ENCODE measurements at regions not wholly inside any gene's neighbourhood (a gene's known extent, or its start where the extent isn't known, plus 50 kb on each side); places are given as distances from the start of the nearest gene placed in this dataset.

- Histone ChIP-seq H3K36me3 (ENCODE audit: control insufficient read depth, insufficient read depth, low read length) (no peaks in the 10 kb centered on the region), H3K4me2 (ENCODE audit: extremely low read depth, insufficient read depth, low read length) (no peak overlapping the region), H2AFZ (ENCODE audit: low read length) (no peak overlapping the region), H3K9ac (ENCODE audit: insufficient read depth, low read length) (no peak overlapping the region), H4K20me1 (ENCODE audit: control insufficient read depth, extremely low read depth, insufficient read depth, low read length) (no peaks in the 10 kb centered on the region), H3K4me3 (replicated peaks in 1 of 4; ENCODE audit: control extremely low read depth in 1 of 4, insufficient read depth in 1 of 4, low read depth in 3 of 4, low read length in 4 of 4) (no peak overlapping the region), H3K27ac (ENCODE audit: insufficient read depth, low read length) (no peak overlapping the region), H3K4me1 (ENCODE audit: control insufficient read depth, extremely low read depth, insufficient read depth, low read length) (no peaks in the 10 kb centered on the region), H3K79me2 (ENCODE audit: control insufficient read depth, insufficient read depth, low read length) (no peaks in the 10 kb centered on the region), H3K27me3 (ENCODE audit: control insufficient read depth, insufficient read depth, low read length) (no peaks in the 10 kb centered on the region), H3K9me3 (ENCODE audit: control insufficient read depth, insufficient read depth, low read depth, low read length) (no peaks in the 10 kb centered on the region)
- TF ChIP-seq EZH2 (IDR thresholded peaks at IDR 0.05; ENCODE audit: low read length, missing control alignments), result no peak
- TF ChIP-seq CTCF (conservative IDR thresholded peaks at IDR 0.05 in 1 of 2, IDR thresholded peaks at IDR 0.05 in 1 of 2; ENCODE audit: low read depth in 1 of 2, low read length in 2 of 2), result no peak
- no peak for DNase-seq (ENCODE audit: low read depth in 2 of 2)
Measured at GRCh38 chr12:22951206-22951605, 326.2 kb downstream of the ETNK1 start.

- no peak for TF ChIP-seq EZH2 (IDR thresholded peaks at IDR 0.05; ENCODE audit: low read length, missing control alignments)
- TF ChIP-seq CTCF (conservative IDR thresholded peaks at IDR 0.05 in 1 of 2, IDR thresholded peaks at IDR 0.05 in 1 of 2; ENCODE audit: low read depth in 1 of 2, low read length in 2 of 2), result no peak
- no peaks in the 10 kb centered on the region for H3K9me3 ChIP-seq (ENCODE audit: control insufficient read depth, insufficient read depth, low read depth, low read length)
- H3K4me3 ChIP-seq (replicated peaks in 1 of 4; ENCODE audit: control extremely low read depth in 1 of 4, insufficient read depth in 1 of 4, low read depth in 3 of 4, low read length in 4 of 4), result no peak overlapping the region
- no peaks in the 10 kb centered on the region for H3K79me2 ChIP-seq (ENCODE audit: control insufficient read depth, insufficient read depth, low read length)
- no peaks in the 10 kb centered on the region for H3K27me3 ChIP-seq (ENCODE audit: control insufficient read depth, insufficient read depth, low read length)
- no peaks in the 10 kb centered on the region for H3K36me3 ChIP-seq (ENCODE audit: control insufficient read depth, insufficient read depth, low read length)
- H3K27ac ChIP-seq (ENCODE audit: insufficient read depth, low read length), result no peak overlapping the region
- no peak for DNase-seq (ENCODE audit: low read depth in 2 of 2)
- H3K4me2 ChIP-seq (ENCODE audit: extremely low read depth, insufficient read depth, low read length), result no peak overlapping the region
- H4K20me1 ChIP-seq (ENCODE audit: control insufficient read depth, extremely low read depth, insufficient read depth, low read length), result no peaks in the 10 kb centered on the region
- H3K9ac ChIP-seq (ENCODE audit: insufficient read depth, low read length), result no peak overlapping the region
- no peaks in the 10 kb centered on the region for H3K4me1 ChIP-seq (ENCODE audit: control insufficient read depth, extremely low read depth, insufficient read depth, low read length)
- H2AFZ ChIP-seq (ENCODE audit: low read length), result no peak overlapping the region
Measured at GRCh38 chr12:22956690-22957089, 331.7 kb downstream of the ETNK1 start.

GRCh38 chr12:22967171-22967570 lies 342.2 kb downstream of the ETNK1 start:
- Histone ChIP-seq H4K20me1 (ENCODE audit: control insufficient read depth, extremely low read depth, insufficient read depth, low read length) (no peaks in the 10 kb centered on the region), H3K27ac (ENCODE audit: insufficient read depth, low read length) (no peak overlapping the region), H3K4me1 (ENCODE audit: control insufficient read depth, extremely low read depth, insufficient read depth, low read length) (no peaks in the 10 kb centered on the region), H3K4me2 (ENCODE audit: extremely low read depth, insufficient read depth, low read length) (no peak overlapping the region), H3K9me3 (ENCODE audit: control insufficient read depth, insufficient read depth, low read depth, low read length) (no peaks in the 10 kb centered on the region), H3K4me3 (replicated peaks in 1 of 4; ENCODE audit: control extremely low read depth in 1 of 4, insufficient read depth in 1 of 4, low read depth in 3 of 4, low read length in 4 of 4) (no peak overlapping the region), H3K27me3 (ENCODE audit: control insufficient read depth, insufficient read depth, low read length) (no peaks in the 10 kb centered on the region), H3K79me2 (ENCODE audit: control insufficient read depth, insufficient read depth, low read length) (no peaks in the 10 kb centered on the region), H3K9ac (ENCODE audit: insufficient read depth, low read length) (no peak overlapping the region), H3K36me3 (ENCODE audit: control insufficient read depth, insufficient read depth, low read length) (no peaks in the 10 kb centered on the region), H2AFZ (ENCODE audit: low read length) (no peak overlapping the region)
- no peak for DNase-seq (ENCODE audit: low read depth in 2 of 2)
- TF ChIP-seq EZH2 (IDR thresholded peaks at IDR 0.05; ENCODE audit: low read length, missing control alignments) (no peak), CTCF (conservative IDR thresholded peaks at IDR 0.05 in 1 of 2, IDR thresholded peaks at IDR 0.05 in 1 of 2; ENCODE audit: low read depth in 1 of 2, low read length in 2 of 2) (no peak)
